Activated naive CD8-positive, alpha-beta T cell treated with anti-CD3 and anti-CD28 coated beads, Interleukin-2, amount 50 U/mL, for 24 hours (primary cell): ENCODE measurements at regions not wholly inside any gene's neighbourhood (a gene's known extent, or its start where the extent isn't known, plus 50 kb on each side); places are given as distances from the start of the nearest gene placed in this dataset.
A peak's percentile ranks its signal among the peaks of the same experiment; 100 is the strongest.

ENCODE experiments used
- ATAC-seq: fragments of 150-1000 bp; cut with Tn5 transposase; one replicate; pipeline ENCODE4 v1.10.0; 2021
- DNase-seq: peaks from one replicate; pipeline ENCODE4 v3.0.0; 2021
- H3K27ac Mint-ChIP-seq: one replicate; pipeline ENCODE4 v1.8.0; 2021; ENCODE audit warnings: mild to moderate bottlenecking, mixed read lengths
- H3K27me3 Mint-ChIP-seq: one replicate; pipeline ENCODE4 v1.8.0; 2021; ENCODE audit warnings: mixed read lengths
- H3K36me3 Mint-ChIP-seq: one replicate; pipeline ENCODE4 v1.8.0; 2021; ENCODE audit warnings: low read depth, mixed read lengths
- H3K4me1 Mint-ChIP-seq: one replicate; pipeline ENCODE4 v1.8.0; 2021; ENCODE audit warnings: mixed read lengths
- H3K4me3 Mint-ChIP-seq: one replicate; pipeline ENCODE4 v1.8.0; 2021; ENCODE audit warnings: mild to moderate bottlenecking, moderate library complexity, mixed read lengths
- H3K9me3 Mint-ChIP-seq: one replicate; pipeline ENCODE4 v1.8.0; 2021; ENCODE audit warnings: mixed read lengths

DNA sequence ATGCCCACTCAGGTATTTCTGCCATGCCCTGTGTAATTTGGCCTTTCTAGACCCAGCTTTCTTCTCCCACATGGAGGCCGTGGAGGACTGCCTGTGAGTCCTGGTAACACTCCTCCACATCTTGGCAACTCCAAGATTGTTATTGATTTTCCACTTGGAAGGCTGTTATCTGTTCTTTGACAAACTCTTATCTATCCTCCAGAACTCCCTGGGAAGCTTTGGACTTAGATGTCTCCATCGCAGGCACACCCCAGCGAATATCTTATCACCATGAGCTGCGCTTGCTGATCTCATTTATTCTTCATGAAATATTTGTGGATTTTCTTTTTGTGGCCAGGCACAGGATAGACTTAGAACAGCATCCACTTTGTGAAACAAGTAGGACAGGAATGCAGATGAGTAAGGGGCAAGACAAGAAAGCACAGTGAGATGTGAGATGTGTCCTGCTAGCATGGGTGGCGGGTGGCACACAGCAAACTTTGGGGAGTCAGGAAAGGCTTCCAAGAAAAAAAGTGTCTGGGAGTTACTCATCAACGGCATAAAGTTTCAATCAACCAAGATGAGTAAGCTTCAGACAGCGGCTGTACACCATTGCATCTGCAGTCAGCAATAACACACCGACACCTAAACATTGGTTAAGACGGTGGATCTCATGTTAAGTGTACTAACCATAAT, 84.5 kb upstream of the IRS2 start:
- no peak overlapping the region for H3K4me3 Mint-ChIP-seq
- DNase-seq (no peak), ATAC-seq (no peak)
- no peaks in the 10 kb centered on the region for H3K9me3 Mint-ChIP-seq
- peaks cover 14% of the 10 kb centered on the region for H3K27me3 Mint-ChIP-seq
- no peaks in the 10 kb centered on the region for H3K4me1 Mint-ChIP-seq
- H3K27ac Mint-ChIP-seq, result no peak overlapping the region
- H3K36me3 Mint-ChIP-seq, result no peaks in the 10 kb centered on the region

DNA sequence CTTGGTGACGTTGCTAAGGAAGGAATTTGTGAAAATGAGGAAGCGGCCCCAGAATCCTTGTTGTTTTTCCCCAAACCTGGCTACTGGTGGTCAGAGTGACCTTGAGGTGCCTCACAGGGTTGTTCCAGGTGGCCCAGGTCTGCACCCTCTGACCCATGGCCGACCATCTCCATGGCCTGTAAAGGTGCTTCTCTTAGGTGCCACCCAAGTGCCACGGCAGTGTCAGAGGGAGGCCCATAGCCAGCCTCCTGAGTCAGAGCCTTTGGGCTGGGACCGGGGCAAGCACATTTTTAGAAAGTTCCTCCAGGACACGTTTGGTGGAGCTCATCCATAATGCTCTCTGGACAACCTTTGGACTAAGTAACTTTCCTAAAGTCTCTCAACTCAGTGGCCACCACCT, 83.9 kb upstream of the IRS2 start:
- ATAC-seq (no peak), DNase-seq (no peak)
- no peak overlapping the region for H3K27ac Mint-ChIP-seq
- no peak overlapping the region for H3K4me3 Mint-ChIP-seq
- H3K36me3 Mint-ChIP-seq, result no peaks in the 10 kb centered on the region
- no peaks in the 10 kb centered on the region for H3K9me3 Mint-ChIP-seq
- H3K27me3 Mint-ChIP-seq, result peaks cover 15% of the 10 kb centered on the region
- H3K4me1 Mint-ChIP-seq, result no peaks in the 10 kb centered on the region

DNA sequence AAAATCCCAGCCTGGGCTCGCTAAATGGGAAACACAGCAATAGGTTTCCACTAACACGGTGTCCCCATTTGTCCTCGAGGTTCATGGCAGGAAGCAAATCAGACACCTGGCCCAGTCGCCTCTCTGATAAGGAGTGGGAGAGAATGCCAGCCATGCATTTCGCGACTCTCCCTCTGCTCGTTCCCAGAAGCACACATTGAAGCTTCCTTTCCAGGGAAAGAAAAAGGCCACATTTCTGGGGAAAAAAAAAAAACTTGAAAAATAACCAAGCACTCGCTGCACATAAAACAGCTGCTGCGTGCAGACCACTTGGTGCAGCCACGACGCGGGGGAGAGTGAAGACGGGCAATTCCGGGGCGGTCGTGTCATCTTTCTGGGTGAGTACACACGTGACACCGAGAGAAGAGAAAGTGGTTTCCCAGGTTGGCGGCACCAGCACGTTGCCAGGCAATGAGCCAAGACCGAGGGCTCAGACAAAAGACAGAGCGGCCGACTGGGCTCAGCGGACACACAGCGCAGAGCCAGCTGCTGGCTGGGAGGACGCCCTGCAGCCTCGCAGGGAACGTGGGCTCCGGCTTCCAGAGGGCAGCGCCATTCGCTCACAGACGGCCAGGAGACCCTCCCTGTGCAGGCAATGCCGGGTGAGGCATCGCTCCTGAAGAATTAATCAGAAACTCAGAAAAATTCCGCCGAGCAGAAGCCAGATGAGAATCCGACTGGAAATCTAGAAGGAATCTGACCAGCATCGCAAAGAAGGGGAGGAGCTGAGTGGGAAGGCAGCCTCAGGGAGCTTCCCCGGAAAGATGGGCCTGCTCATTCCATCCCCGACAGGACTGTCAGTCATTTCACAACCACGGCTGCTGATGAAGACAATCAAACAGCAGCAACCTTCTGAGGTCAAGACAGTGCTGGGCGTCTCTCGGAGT, 83.2 kb upstream of the IRS2 start:
- no peaks in the 10 kb centered on the region for H3K36me3 Mint-ChIP-seq
- H3K4me3 Mint-ChIP-seq, result peak overlapping the region; percentile 24
- no peaks in the 10 kb centered on the region for H3K4me1 Mint-ChIP-seq
- ATAC-seq (peak; percentile 49), DNase-seq (peak; percentile 10)
- no peaks in the 10 kb centered on the region for H3K9me3 Mint-ChIP-seq
- H3K27ac Mint-ChIP-seq, result no peak overlapping the region
- H3K27me3 Mint-ChIP-seq, result peaks cover 16% of the 10 kb centered on the region

DNA sequence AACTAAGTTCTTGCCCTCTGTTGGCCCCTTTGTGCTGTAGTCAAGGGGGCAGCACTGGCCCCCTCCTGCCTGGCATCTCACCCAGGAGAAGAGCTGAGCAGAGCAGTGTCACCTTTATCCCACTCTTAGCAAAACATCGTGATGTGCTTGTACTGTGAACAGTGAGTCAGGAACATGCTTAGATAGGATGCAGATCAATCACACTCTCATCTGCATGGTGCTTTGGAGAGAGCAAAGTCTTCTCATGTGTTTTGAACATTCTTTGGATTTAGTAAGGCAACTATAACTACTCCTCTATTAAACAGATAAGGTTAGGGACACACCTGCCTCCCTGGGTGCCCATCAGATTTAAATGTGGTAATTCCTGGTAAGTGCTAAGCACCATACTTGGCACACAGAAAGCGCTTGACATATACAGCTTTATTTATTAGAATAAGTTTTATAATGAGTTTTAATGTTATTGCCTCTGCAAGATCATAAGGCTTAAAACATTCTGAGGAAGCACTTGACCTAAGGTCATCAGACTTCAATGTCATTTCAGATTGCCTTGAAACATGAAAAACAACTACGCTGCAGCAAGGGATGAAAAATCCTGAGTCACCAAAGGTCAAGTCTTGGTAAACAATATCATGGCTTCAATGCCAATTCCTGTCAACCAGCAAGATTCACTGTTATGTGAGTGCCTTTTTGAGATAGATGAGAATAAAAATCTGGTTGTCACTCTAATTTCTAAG, 82.4 kb upstream of the IRS2 start:
- no peak for DNase-seq
- H3K36me3 Mint-ChIP-seq, result no peaks in the 10 kb centered on the region
- H3K4me1 Mint-ChIP-seq, result no peaks in the 10 kb centered on the region
- H3K27me3 Mint-ChIP-seq, result peaks cover 17% of the 10 kb centered on the region
- H3K27ac Mint-ChIP-seq, result no peak overlapping the region
- H3K9me3 Mint-ChIP-seq, result no peaks in the 10 kb centered on the region
- H3K4me3 Mint-ChIP-seq, result no peak overlapping the region
- no peak for ATAC-seq

DNA sequence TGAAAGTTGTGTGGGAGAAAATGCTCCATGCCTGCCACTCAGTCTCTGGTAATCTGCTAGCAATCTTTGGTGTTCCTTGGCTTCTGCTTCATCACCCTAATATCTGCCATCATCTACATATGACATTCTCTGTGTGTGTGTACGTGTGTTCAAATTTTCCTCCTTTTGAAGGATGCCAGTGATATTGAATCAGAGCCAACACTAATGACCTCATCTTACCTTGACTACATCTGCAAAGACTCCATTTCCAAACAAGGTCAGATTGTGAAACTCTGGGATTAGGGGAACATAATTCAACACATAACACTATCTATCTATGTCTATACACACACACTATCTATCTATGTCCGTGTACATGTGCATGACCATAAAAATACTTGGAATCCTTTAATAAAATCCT, 81.4 kb upstream of the IRS2 start:
- peaks cover 17% of the 10 kb centered on the region for H3K27me3 Mint-ChIP-seq
- H3K4me3 Mint-ChIP-seq, result no peak overlapping the region
- no peaks in the 10 kb centered on the region for H3K4me1 Mint-ChIP-seq
- H3K27ac Mint-ChIP-seq, result no peak overlapping the region
- ATAC-seq (no peak), DNase-seq (no peak)
- no peaks in the 10 kb centered on the region for H3K36me3 Mint-ChIP-seq
- no peaks in the 10 kb centered on the region for H3K9me3 Mint-ChIP-seq

DNA sequence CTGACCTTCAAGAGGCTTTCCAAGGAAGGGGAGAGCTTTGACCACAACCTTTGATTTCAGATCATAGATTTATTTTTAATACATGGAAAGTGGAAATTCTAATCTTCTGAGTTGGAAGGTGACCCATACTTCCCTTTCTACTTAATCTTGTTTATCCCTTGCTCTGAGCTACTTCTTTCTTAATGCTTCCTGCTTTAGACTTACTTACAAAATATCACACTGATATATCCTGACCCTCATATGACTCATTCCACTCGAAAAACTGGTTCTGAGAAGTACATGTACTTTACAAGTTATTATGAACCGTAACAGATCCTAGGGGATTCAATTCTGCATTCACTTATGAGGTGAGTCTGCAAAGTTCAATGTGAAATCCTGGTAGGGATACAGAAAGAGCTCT, 76.2 kb upstream of the IRS2 start:
- peaks cover 37% of the 10 kb centered on the region for H3K27me3 Mint-ChIP-seq
- no peaks in the 10 kb centered on the region for H3K36me3 Mint-ChIP-seq
- no peaks in the 10 kb centered on the region for H3K9me3 Mint-ChIP-seq
- H3K4me1 Mint-ChIP-seq, result no peaks in the 10 kb centered on the region
- ATAC-seq (no peak), DNase-seq (no peak)
- H3K4me3 Mint-ChIP-seq, result no peak overlapping the region
- H3K27ac Mint-ChIP-seq, result no peak overlapping the region

DNA sequence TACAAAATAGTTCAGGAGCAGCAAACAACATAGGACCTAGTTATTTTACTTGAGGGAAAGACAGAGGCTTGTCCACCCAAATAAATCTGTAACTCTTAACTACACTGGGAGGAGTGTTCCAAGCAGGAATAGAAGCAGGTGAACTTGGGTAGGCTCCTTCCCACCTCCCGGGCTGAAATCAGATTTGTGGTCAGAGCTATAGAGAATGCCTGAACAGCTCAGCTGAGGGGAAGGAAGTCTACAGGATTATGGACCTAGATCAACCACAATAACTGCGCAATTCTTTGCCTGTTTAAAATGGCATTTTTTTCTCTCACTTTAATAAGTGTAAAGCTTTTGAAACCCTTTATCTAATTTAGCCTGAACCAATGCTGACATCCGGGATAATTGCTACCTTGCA, 73.5 kb upstream of the IRS2 start:
- no peak overlapping the region for H3K4me3 Mint-ChIP-seq
- H3K4me1 Mint-ChIP-seq, result no peaks in the 10 kb centered on the region
- no peaks in the 10 kb centered on the region for H3K9me3 Mint-ChIP-seq
- DNase-seq (no peak), ATAC-seq (no peak)
- H3K27ac Mint-ChIP-seq, result no peak overlapping the region
- H3K36me3 Mint-ChIP-seq, result no peaks in the 10 kb centered on the region
- H3K27me3 Mint-ChIP-seq, result peaks cover 44% of the 10 kb centered on the region

DNA sequence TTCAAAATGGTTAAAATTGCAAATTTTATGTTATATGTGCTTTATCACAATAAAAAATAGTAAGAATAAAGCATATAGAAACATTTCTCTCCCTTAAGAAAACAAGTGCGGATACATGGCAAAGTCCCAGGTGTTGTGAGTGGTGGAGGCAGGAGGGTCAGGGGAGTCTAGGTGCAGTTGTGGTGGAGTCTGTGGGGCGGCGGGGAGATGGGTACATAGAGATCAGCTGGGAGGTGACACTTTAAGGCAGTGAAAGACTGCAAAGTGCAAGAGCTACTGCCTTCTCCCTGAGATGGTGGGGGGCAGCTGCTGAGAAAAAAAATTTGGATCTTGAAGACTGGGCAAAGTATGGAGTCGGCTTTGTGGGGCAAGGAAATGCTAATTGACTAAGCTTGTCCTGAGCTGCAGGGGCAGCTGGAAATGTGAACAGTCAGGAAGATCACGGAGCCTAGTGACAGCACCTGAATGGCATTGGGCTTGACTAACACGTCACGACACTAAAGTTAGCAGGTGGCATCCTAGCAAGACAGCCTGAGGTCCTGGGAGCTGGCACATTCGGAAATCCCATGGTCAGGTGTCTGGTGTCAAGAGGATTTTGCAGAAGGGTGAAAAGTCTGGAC, 72.9 kb upstream of the IRS2 start:
- ATAC-seq (no peak), DNase-seq (no peak)
- Mint-ChIP-seq H3K9me3 (no peaks in the 10 kb centered on the region), H3K4me3 (no peak overlapping the region), H3K4me1 (no peaks in the 10 kb centered on the region), H3K27ac (no peak overlapping the region), H3K36me3 (no peaks in the 10 kb centered on the region), H3K27me3 (peaks cover 47% of the 10 kb centered on the region)

DNA sequence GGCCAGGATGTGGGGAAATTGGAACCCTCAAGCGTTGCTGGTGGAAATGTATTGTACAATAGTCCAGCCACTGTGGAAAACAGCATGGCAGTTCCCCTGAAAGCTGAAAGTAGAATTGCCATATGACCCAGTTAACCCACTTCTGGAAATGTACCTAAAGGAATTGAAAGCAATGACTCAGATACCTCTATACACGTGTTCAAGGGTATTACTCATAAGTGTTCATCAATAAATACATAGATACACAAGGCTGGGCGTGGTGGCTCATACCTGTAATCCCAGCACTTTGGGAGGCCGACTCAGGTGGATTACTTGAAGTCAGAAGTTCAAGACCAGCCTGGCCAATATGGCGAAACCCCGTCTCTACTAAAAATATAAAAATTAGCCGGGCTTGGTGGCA, 71.9 kb upstream of the IRS2 start:
- no peak for ATAC-seq
- no peaks in the 10 kb centered on the region for H3K36me3 Mint-ChIP-seq
- peaks cover 46% of the 10 kb centered on the region for H3K27me3 Mint-ChIP-seq
- no peak for DNase-seq
- H3K4me3 Mint-ChIP-seq, result no peak overlapping the region
- H3K4me1 Mint-ChIP-seq, result no peaks in the 10 kb centered on the region
- no peak overlapping the region for H3K27ac Mint-ChIP-seq
- no peaks in the 10 kb centered on the region for H3K9me3 Mint-ChIP-seq

DNA sequence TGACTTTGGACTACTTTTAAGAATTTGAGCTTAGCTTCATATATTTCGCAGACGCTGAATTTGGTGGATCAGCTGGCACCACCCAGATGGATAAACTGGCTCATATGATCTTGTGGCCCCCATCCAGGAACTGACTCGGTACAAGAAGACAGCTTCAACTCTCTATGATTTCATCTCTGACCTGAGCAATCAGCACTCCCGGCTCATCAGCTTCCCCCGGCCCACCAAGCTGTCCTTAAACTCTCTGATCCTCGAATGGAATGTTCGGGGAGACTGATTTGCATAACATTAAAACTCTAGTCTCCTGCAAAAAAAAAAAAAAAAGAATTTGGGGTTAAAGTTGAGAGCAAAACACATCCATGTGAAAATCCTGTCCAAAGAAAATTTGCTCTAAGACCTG, 71.4 kb upstream of the IRS2 start:
- Mint-ChIP-seq H3K27ac (no peak overlapping the region), H3K9me3 (no peaks in the 10 kb centered on the region), H3K36me3 (no peaks in the 10 kb centered on the region), H3K4me1 (no peaks in the 10 kb centered on the region), H3K27me3 (peaks cover 46% of the 10 kb centered on the region), H3K4me3 (no peak overlapping the region)
- DNase-seq (no peak), ATAC-seq (no peak)

DNA sequence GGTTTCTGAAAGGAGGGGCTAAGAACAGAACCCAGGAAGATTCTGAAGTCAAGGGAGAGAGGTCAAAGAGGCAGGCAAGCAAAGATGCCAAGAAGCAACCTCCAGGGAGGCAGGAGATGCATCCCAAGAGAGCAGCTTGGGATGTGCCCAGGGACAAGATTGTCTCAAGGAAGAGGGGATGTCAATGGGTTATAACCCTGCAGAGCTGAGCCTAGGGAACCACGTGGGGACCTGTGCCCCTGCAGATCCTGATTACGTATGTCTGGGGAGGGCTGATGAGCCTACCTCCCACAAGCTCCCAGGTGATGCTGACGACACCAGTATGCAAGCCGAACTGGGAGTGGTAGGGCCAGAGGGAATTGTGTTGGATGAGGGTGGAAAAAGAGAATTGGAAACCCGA, 70.9 kb upstream of the IRS2 start:
- DNase-seq (no peak), ATAC-seq (no peak)
- no peak overlapping the region for H3K27ac Mint-ChIP-seq
- H3K27me3 Mint-ChIP-seq, result peaks cover 45% of the 10 kb centered on the region
- H3K4me3 Mint-ChIP-seq, result no peak overlapping the region
- no peaks in the 10 kb centered on the region for H3K9me3 Mint-ChIP-seq
- no peaks in the 10 kb centered on the region for H3K36me3 Mint-ChIP-seq
- H3K4me1 Mint-ChIP-seq, result no peaks in the 10 kb centered on the region

DNA sequence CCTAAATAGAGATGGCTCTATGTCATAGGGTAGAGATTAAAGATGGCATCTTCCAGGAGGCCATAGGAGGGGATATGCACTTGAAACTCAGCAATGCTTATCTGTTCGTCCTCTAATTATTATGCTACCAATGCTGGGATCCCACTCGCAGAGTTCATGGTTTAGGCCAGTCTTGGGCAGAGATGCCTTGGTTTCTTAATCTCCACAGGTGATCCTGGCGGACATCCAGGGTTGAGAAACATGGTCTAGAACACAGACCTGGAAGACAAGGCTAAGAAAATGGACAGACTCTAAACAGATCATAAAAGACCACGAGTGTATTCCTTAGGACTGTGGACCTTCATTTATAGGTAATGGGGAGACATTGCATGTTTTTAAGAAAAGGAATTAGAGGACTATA, 70.0 kb upstream of the IRS2 start:
- H3K4me3 Mint-ChIP-seq, result no peak overlapping the region
- H3K27ac Mint-ChIP-seq, result no peak overlapping the region
- H3K36me3 Mint-ChIP-seq, result no peaks in the 10 kb centered on the region
- H3K9me3 Mint-ChIP-seq, result no peaks in the 10 kb centered on the region
- ATAC-seq (no peak), DNase-seq (no peak)
- H3K4me1 Mint-ChIP-seq, result no peaks in the 10 kb centered on the region
- H3K27me3 Mint-ChIP-seq, result peaks cover 42% of the 10 kb centered on the region

DNA sequence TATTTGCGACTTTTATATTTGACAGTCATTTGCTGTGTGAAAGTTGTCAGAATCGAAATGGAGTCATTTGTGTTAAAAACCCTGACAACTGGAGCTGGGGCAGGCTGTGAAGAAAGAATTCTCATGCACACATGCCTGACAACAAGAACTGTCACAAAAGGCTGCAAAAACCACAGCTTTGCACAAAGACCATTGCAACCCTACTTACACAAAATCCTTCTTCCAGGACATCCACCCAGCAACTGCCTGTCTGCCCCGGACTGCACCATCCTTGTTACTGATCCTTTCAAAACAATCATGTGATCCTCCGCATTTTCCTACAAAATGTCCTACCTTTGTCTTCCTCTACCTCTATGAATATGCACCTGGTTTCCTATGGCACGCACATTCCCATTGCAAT, 66.8 kb upstream of the IRS2 start:
- H3K4me1 Mint-ChIP-seq, result no peaks in the 10 kb centered on the region
- no peak overlapping the region for H3K27ac Mint-ChIP-seq
- no peak overlapping the region for H3K4me3 Mint-ChIP-seq
- no peaks in the 10 kb centered on the region for H3K36me3 Mint-ChIP-seq
- ATAC-seq (no peak), DNase-seq (no peak)
- H3K27me3 Mint-ChIP-seq, result peaks cover 35% of the 10 kb centered on the region
- H3K9me3 Mint-ChIP-seq, result no peaks in the 10 kb centered on the region

DNA sequence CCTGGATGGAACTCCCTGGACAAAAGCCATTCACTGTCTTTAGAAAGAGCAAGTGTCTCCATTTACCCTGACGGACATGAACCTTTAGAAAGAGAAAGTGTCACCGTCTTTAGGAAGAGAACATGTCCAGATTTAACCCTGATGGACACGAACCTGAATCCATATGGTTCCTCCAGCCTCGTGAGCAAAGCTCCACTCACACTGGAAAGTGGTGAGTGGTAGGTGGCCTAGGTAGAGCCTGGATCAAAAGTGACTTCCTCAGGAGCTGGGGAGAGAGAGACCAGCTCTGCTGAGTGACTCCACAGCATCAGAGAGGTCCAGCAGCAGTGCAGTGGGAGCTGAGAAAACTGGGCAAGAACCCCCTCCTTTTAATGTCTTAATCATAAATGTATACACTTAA, 59.8 kb upstream of the IRS2 start:
- DNase-seq, result no peak
- no peak for ATAC-seq
- H3K9me3 Mint-ChIP-seq, result no peaks in the 10 kb centered on the region
- peaks cover 17% of the 10 kb centered on the region for H3K27me3 Mint-ChIP-seq
- H3K36me3 Mint-ChIP-seq, result no peaks in the 10 kb centered on the region
- H3K4me1 Mint-ChIP-seq, result no peaks in the 10 kb centered on the region
- no peak overlapping the region for H3K27ac Mint-ChIP-seq
- no peak overlapping the region for H3K4me3 Mint-ChIP-seq
